NCI-H2107 treated with DMSO at 0.1 percent for 48 hours (cell line): ENCODE measurements at regions not wholly inside any gene's neighbourhood (a gene's known extent, or its start where the extent isn't known, plus 50 kb on each side); places are given as distances from the start of the nearest gene placed in this dataset.
"Not testable (repeated sequence)": the region's sequence is repeated elsewhere in the genome, so short reads cannot be mapped to it uniquely, and the experiment has no call there.

ENCODE experiments used
- DNase-seq: peaks from one replicate; lab custom pipeline; 2025; ENCODE audit not compliant: unreplicated experiment; lab: John Stamatoyannopoulos, UW

DNA sequence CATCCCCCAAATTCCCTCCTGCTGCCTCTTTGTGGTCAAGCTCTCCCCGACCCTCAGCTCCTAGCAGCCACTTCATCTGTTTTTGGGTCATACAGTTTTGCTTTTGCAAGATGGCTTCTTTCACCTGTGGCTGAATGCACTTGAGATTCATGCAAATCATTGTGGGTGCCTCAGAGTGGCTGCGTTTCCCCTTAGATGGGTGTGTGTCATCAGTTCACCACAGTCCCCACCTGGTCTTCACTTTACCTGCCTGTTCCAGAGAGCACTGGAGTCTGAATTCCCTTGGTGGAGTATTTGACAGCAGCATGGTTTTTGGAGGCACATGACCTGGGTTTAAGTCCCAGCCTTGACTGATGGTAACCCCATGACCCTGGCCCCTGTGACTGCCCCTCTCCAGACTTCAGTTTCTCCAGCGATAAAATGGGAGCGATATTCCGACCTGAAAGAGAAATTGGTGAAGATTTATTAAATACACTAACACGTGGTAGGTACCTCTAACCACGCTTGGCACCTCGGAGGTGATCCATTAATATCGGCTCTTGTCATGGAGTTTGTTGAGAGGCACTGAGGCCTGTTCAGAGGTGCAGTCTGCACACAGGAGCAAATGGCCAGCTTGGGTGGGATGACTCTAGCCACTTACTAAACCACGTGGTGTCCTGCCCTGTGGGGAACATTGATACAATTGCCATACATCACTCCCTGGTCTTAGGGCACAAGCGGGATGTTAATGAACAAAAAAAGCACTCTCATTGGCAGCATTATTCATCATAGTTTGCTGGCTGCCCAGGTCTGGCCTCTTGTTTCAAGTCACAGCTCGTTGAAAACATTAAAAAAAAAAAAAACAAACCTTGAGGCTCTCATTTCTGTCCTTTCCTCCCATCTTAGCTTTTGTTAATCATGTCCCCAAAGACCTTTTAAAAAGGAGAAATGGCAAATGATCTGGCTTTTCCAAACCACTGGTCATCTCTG lies 167.2 kb upstream of the KCNG1 start:
- DNase-seq, result no peak

DNA sequence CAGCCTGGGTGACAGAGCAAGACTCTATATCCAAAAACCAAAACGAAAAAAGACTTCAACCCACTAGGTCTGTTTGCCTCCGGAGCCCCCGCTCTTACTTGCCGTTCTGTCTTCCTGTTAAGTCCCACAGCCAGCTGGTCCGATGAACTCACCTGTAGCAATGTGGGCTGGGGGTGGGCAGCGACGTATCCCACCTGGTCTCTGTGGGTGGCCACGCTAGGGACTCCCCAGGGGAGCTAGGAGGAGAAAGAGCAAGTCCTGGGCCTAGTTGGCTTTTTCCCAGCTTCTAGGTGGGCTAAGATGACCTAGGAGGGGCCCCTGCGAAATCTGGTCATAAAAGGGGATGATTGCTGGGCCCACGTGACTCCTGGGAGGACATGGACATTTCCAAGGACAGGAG lies 166.0 kb upstream of the KCNG1 start:
- DNase-seq, result no peak

DNA sequence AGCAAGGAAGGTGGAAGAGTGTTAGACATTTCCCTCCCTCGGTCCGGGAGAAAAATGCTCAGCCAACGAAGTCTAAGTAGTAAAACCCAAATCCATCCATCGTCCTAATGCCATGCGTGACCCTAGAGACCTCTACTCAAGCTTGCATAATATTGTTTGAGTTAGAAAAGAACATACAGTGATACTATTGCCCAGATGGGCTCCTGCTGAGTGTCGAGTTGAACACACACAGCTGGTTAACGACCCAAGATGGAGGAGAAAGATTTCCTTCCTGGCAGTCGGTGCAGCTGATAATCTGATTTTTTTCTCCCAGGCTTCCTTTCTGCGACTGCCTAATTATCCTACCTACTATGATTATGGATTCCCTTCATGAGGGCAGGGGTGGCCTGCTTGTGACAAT lies 164.4 kb upstream of the KCNG1 start:
- no peak for DNase-seq

DNA sequence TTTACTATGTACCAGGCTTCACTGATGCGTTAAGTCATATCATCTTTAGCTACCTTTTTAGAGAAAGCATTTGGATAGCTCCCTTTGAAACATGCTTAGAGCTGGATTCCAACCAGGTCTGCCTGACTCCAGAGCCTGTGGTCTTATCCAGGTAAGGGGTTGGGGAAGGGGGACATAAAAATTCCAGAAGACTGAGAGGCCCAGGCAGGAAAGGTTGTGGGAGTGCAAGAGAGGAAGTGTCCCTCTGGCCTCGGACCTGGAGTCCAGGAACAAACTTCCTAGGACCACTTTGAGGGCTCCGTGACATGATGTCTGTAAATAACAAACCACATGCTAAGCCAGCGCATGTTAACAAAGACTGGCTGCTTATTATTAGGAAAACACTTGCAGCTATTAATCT lies 163.0 kb upstream of the KCNG1 start:
- no peak for DNase-seq

DNA sequence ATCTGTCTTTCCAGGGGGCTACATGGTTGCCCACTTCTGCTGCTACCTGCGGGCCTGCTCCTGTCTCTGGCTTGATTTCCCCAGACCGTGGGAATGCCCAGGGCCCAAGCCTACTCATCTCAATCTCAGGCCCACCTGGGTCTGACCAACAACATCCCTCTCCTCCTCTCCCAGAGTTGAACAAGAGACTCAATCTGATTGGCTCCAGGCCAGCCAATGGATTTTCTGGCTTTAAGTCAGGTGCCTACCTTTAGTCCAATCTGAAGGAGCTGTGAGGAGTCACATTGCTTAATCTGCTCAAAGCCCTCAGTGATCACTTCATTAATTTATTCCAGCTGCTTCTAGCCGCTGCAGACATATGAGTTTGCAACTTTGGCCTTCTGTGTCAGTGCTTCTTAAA lies 162.4 kb upstream of the KCNG1 start:
- no peak for DNase-seq

DNA sequence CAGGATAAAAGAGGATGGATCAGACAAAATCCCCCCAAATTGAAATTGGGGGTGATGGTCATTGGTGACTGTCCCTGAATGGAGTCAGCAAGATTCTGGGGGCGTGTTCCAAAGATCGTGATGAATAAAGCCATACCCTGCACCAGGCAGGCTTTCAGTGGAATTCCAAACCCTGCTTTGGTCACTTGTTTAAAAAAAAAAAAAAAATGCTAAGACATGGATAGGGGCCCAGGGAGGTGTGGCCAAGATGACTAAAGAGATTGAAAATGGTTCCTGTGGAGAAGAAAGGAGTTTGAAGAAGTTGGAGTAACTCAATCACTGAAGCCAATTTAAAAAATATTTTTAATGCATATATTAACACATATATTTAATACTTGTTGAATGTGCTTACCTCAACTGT lies 161.4 kb upstream of the KCNG1 start:
- no peak for DNase-seq

DNA sequence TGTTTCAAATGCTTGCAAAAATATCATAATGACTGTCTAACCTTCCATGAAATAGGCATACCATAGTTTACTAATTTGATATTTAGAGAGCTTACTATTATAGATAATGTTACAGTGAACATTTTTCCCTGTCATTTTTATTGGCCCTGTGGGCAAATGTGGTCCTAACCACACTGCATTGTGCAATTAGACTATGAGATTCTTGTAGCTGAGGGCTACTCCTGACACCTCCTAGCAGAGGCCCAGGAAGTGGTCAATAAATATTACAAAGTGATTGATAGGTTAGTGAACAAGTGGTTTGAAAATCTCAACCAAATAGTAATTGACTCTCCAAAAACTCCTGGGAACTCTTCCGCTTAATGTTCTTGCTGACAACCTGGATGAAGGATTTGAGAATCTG lies 160.5 kb upstream of the KCNG1 start:
- DNase-seq, result no peak

DNA sequence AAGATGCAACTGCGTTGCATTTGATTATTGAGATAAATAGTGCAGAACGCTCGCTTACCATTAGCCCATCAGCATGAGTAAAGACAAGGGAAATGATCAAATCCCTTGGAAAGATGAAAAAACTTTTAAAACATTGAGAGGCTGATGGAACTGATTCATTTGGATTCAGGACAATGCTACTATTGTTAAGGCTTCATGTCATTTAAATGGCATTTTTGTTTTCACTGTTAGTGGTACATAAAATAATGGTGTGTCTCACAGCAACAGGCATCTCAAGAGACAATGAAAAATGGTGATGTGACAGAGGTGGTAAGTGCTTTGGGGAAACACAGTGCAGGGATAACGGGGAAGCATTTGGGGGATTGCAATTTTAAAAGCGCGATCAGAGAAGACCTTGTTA lies 159.7 kb upstream of the KCNG1 start:
- no peak for DNase-seq

DNA sequence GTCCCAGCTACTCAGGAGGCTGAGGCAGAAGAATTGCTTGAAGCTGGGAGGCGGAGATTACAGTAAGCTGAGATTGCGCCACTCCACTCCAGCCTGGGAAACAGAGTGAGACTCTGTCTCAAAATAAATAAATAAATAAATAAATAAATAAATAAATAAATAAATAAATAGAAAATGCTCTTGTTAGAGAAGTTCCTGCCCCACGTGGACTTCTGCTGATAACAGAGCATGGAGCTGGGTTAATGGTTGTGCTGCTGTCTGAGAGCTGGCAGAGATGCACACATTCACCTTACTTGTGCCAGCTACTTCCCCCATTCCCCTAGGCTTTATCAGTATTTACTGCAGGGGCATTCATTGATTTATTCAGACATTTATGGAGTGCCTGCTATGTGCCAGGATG lies 155.2 kb upstream of the KCNG1 start:
- DNase-seq, result no peak

DNA sequence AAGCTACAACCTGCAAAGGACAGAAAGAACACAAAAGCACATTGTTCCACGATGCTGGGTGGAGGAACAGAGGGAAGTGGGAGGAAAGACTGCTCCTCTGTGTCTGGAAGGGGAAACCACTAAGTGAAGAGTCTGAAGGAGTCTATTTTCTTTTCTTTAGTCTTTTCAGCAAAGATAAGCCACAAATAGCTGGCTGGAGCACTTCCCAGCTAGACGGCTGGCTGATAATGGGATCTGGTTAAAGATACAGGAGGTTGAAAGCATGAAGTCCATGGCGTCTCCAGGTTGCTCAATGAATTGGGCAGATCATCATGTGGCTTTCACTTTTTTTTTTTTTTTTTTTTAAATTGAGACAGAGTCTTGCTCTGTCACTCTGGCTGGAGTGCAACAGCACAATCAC lies 154.0 kb upstream of the KCNG1 start:
- no peak for DNase-seq

DNA sequence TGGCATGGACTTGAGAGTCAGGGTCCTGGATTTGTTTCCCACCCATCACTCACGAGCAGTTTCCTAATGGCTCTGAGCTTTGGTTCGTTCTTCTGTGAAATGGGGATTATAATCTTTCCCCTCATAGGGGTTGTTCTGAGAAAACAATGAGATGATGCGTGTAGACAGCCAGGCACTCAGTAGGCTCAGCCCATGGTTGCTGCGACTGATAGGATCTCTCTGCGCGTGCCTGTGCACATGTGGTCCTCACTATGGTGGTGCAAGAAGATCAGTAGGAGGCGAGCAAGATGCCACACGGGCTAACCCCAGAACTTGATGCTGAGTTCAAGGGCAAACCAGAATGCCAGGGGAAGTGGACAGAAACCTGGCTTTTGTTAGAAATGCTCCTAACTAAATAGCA lies 153.5 kb upstream of the KCNG1 start:
- no peak for DNase-seq

DNA sequence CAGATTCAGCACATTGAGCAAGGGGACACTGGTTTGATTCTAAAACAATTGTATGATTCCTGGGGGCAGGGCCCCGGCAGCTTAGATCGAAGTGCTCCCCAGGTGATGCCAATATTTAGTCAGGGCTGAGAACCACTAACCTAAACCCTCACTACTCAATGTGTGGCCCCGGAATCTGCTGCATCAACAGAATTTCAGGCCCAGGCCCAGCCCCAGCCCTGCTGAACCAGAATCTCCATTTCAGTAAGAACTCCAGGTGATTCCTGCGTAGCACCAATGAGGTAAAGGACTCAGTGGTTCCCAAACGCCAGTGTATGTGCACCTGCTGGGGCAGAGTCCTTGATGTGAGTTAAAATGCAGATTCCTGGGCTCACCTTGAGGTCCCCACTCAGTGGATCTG lies 152.8 kb upstream of the KCNG1 start:
- DNase-seq, result no peak

DNA sequence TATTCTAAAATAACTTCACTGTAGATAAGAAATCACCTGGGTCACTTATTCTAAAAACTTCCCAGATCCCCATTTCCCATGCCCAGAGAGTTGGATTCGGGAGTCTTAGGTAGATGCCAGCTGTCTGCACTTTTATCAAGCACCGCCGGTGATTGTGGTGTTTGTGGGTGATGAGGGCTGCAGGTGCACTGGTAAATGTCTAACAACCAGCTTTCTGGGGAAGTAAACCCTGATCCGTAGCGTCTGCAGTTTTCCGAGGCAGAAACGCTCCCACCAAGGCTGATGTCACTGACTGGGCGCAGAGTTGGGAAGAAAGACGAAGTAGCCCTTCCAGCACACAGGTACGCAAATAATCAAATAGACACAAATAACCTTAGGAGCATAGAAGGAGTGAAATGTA lies 152.2 kb upstream of the KCNG1 start:
- no peak for DNase-seq

DNA sequence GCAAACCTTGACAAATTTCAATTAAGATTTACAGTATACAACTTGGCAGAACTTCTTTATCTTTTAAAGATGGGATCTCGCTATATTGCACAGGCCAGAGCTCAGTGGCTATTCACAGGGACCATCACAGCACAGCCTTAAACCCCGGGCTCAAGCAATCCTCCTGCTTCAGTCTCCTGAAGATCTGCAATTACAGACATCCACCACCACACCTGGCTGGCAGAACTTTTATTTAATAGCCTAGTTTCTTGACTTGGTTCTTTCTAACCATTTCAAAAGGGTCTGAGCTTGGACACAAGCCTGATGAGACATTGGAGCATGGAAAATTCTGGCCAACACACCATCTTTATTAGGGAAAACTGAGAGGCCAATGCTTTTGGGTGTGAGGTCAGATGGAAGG lies 151.6 kb upstream of the KCNG1 start:
- DNase-seq, result no peak

DNA sequence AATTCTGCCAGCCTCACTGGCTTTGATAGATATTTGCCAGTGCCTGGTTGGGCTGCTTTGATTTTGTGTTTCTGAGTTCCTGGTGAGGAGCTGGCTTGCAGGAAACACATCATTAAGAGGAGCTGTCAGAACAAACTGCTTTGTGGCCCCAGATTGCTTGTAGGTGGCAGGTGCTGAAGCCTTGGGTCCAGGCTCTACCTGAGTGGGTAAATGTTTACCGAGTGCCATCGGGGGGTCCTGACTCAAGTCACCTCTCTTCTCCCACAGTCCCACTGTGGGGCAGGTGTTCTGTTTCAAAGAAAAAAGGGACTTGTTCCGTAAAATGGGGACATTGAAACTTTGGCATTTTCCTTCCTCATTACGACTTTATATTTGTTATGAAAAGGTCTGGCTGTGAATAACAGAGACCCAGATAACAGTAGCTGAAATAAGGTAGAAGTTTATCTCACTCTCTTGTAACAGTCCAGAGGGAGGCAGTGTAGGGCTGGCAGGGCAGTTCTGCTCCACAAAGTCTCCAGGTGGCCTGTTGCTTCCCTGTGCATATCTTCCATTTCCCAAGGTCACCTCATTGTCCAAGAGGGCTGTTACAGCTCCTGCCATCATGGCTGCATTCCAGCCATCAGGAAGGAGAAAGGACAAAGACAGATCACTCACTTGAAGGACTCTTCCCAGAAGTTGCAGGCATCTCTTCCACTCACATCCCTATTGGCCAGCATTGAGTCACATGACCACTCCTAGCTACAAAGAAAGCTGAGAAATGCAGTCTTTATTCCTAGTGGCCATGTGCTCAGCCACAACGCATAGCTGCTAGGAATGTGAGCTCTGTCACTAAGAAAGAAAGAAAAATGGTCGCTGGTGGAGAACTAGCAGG lies 149.9 kb upstream of the KCNG1 start:
- no peak for DNase-seq

DNA sequence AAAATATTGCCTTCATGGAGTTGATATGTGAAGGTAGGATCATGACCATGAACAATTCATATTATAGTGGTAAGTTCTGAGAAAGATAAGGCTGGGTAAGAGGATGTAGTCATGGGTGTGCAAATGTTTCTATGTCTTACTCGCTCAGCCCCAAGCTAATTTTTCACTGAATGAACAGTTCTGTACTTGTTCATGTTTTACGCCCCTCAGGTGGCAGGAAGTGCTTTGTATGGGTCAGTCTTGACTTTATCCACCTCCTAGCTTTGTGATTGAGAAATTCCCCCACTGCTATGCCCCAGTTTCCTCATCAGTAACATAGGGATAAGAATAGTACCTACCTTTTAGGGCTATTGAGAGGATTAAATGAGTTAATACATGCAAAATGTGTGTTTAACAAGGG lies 148.2 kb upstream of the KCNG1 start:
- no peak for DNase-seq

DNA sequence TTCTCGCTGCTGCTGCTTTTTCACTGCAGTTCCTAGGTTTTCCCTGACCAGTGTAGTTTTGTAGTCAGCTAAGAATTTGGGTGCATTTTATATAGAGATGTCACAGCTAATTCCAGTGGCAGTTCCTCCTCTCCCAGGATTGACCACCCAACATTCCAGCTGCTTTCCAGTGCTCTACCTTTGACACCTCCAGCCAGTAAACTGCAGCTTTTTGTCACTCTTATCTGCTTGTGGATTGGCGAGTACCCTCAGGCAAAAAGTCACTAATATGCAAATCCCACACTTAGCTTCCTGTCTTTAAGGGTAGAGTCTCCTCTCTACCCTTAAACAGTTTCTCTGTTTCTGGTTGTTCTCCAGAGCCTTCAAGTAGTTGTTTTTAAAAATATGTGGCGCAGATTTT lies 146.9 kb upstream of the KCNG1 start:
- no peak for DNase-seq

DNA sequence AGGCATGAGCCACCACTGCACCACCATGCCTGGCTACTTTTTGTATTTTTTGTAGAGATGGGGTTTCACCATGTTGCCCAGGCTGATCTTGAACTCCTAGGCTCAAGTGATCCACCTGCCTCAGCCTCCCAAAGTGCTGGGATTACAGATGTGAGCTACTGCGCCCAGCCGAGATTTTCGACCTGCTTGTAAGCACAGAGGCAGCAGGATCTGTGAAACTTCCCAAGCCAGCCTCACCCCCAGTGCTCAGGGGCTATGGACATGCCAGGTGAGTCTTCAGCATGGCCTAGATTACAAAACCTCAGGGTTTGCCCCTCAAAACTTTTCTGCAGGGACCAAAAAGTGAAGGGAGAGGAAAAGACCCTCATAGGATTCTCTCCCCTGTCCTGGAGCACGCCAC lies 145.0 kb upstream of the KCNG1 start:
- DNase-seq, result not testable (repeated sequence)

DNA sequence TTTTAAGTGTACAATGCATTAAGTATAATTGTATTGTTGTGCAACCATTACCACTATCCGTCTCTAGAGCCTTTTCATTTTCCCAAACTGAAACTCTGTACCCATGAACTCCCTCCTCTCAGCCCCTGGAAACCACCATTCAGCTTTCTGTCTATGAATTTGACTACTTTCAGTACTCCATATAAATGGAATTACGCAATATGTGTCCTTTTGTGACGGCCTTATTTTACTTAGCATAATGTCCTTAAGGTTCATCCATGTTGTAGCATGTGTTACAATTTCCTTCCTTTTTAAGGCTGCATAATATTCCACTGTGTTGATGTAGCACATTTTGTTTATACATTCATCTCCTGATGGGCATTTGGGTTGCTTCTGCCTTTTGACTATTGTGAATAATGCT lies 143.6 kb upstream of the KCNG1 start:
- DNase-seq, result no peak

DNA sequence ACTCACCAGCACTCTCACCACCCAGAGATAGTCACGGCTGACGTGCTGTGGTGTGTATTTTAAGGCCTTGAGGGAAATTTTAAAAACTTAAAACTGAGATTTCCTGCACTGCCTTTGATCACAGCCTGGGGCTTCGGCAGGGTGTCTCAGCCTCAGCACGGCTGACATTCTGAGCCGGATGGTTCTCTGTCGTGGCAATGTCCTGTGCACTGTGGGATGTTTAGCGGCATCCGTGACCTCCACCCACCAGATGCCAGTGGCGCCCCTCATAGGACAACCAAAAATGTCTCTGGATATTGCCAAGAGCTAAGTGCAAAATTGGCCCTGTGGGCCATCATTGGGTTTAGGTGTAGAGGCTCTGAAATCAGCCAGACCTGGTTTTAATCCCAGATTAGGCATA lies 142.2 kb upstream of the KCNG1 start:
- no peak for DNase-seq

DNA sequence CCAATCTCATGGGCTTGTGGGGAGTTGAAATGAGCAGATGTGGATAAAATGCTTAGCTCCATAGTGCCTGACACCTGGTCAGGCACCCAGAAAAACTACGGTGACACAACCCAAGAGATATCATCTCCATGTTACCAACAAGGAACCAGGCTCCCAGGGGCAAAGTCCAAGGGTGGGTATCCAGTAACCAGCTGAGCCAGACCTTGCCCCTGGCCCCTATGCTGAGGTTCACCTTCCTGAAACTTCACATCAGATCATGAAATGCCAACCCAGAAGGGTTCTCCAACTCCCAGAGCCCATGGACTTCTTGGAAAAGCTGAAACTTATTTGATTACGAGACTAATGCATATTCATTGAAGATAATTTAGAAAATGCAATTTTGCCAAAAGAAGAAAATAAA lies 141.8 kb upstream of the KCNG1 start:
- no peak for DNase-seq

DNA sequence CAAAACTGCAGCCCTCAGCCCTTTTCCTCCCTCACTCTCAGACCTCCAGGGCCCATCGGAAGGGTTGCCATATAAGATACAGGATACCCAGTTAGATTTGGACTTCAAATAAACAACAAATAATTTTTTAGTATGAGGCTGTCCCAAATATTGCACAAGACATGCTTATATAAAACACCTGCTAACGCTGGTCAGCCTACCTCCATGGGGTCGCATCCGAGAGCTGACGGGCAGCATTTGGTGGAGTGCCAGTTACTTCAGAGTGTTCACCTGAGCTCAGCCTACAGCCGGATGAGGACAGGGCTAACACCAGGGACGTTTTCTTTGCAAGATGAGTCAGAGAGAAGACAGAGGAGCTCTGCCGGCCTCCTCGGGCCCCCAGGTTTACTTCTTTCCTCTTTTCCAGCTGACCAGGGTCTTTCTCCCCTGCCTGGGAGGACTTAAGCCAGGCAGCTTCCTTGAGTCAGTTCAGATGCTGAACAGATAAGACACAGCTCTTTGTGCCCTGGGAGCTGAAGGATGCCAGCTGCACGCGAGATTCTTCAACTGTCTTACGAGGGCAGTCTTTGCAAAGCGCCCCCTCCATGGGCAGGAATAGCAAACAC lies 141.2 kb upstream of the KCNG1 start:
- DNase-seq, result no peak
